Mesendoderm (in vitro differentiated cells): ENCODE measurements at regions not wholly inside any gene's neighbourhood (a gene's known extent, or its start where the extent isn't known, plus 50 kb on each side); places are given as distances from the start of the nearest gene placed in this dataset.

ENCODE experiments used
- DNase-seq: peaks from one replicate; pipeline ENCODE4 v3.0.0; 2013
- H2AK5ac ChIP-seq: 2 replicates; pipeline ENCODE4 v1.6.1; 2013; ENCODE audit warnings: low read length, inconsistent platforms
- H2BK120ac ChIP-seq: 2 replicates; pipeline ENCODE4 v1.6.1; 2013; ENCODE audit warnings: low read depth, mild to moderate bottlenecking, low read length, moderate library complexity, mixed read lengths
- H2BK15ac ChIP-seq: replicated peaks from 2 replicates; pipeline ENCODE4 v1.6.1; 2013; ENCODE audit warnings: low read depth, mild to moderate bottlenecking, moderate library complexity
- H2BK5ac ChIP-seq: 2 replicates; pipeline ENCODE4 v1.6.1; 2013; ENCODE audit warnings: low read length, inconsistent platforms
- H3K18ac ChIP-seq: 2 replicates; pipeline ENCODE4 v1.6.1; 2013; ENCODE audit warnings: mild to moderate bottlenecking, low read length, mixed read lengths
- H3K23ac ChIP-seq: one replicate; pipeline ENCODE4 v1.6.1; 2013; ENCODE audit warnings: low read length
- H3K27ac ChIP-seq: 2 replicates; pipeline ENCODE4 v1.5.1; 2013; ENCODE audit warnings: low read depth, mild to moderate bottlenecking, inconsistent platforms, low read length, moderate library complexity
- H3K27me3 ChIP-seq: 2 replicates; pipeline ENCODE4 v1.6.1; 2013; ENCODE audit warnings: low read length, control low read depth, mild to moderate bottlenecking, inconsistent platforms; ENCODE audit not compliant: insufficient read depth, poor library complexity
- H3K36me3 ChIP-seq: 2 replicates; pipeline ENCODE4 v1.6.1; 2013; ENCODE audit warnings: low read length, inconsistent platforms; ENCODE audit not compliant: control insufficient read depth, insufficient read depth
- H3K4ac ChIP-seq: one replicate; pipeline ENCODE4 v1.6.1; 2013; ENCODE audit warnings: low read depth, mild to moderate bottlenecking, low read length, moderate library complexity
- H3K4me1 ChIP-seq: 2 replicates; pipeline ENCODE4 v1.6.1; 2013; ENCODE audit warnings: low read depth, low read length, inconsistent platforms; ENCODE audit not compliant: control insufficient read depth
- H3K4me2 ChIP-seq: 2 replicates; pipeline ENCODE4 v1.6.1; 2013; ENCODE audit warnings: low read length
- H3K4me3 ChIP-seq: 2 replicates; pipeline ENCODE4 v1.5.1; 2013; ENCODE audit warnings: mild to moderate bottlenecking, low read length
- H3K56ac ChIP-seq: one replicate; pipeline ENCODE4 v1.6.1; 2013; ENCODE audit warnings: low read length
- H3K79me1 ChIP-seq: 2 replicates; pipeline ENCODE4 v1.6.1; 2013; ENCODE audit warnings: low read length, inconsistent platforms
- H3K79me2 ChIP-seq: 2 replicates; pipeline ENCODE4 v1.6.1; 2013; ENCODE audit warnings: mild to moderate bottlenecking, low read length; ENCODE audit not compliant: control insufficient read depth, insufficient read depth
- H3K9ac ChIP-seq: 2 replicates; pipeline ENCODE4 v1.6.1; 2013; ENCODE audit warnings: low read length, inconsistent platforms
- H4K5ac ChIP-seq: one replicate; pipeline ENCODE4 v1.6.1; 2013; ENCODE audit warnings: low read length
- H4K8ac ChIP-seq: one replicate; pipeline ENCODE4 v1.6.1; 2013; ENCODE audit warnings: low read depth, mild to moderate bottlenecking, control low read depth, low read length, moderate library complexity
- WGBS: extraction: QIAGEN DNeasy Blood & Tissue Kit; methylation state at CpG from one replicate; pipeline ENCODE4 v1.1.7; 2013; ENCODE audit warnings: low lambda C conversion rate, missing lambda C conversion rate; ENCODE audit not compliant: insufficient coverage; ENCODE audit errors: extremely low coverage; 5-methylcytosine and 5-hydroxymethylcytosine counted together

DNA sequence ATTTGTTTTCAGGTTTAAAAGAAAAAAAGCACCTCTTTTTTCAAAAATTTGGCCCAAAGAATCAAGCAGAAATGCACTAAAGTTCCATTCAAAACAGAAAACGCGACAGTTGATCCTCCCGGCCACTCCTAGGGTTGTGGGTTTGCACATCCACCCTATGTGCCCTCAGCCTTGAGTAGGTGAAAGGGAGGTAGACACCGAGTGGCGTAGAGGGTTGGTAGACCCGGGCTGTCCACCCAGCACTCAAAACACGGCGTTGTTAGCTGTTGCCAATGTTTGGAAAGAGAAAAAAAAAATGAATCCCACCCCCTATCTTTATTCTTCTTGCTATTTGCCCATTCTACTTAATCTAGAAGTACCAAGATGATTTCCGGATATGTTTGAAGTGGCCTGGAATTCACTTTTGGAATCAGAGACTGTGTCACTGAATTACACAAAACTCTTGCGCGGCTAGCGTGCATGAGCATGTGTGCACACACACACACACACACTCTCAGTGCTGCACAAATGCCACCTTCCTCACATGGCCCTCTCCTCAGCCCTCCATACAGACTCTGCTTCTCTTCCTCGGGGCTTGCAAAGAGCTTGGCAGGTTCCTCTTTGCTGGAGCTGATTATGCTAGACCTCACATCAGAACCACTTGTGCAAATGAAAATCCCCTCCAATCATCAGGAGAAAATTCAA lies 110.2 kb upstream of the HAND1 start:
- Histone ChIP-seq H3K27ac (no peak overlapping the region), H3K4ac (no peak overlapping the region), H3K4me3 (no peak overlapping the region), H2BK15ac (no peak overlapping the region), H3K79me2 (no peaks in the 10 kb centered on the region), H2BK5ac (no peak overlapping the region), H3K56ac (no peak overlapping the region), H3K4me1 (no peaks in the 10 kb centered on the region), H4K8ac (no peak overlapping the region), H3K36me3 (no peaks in the 10 kb centered on the region), H3K27me3 (no peaks in the 10 kb centered on the region), H3K4me2 (no peak overlapping the region), H4K5ac (no peak overlapping the region), H3K23ac (no peak overlapping the region), H2AK5ac (no peak overlapping the region), H2BK120ac (no peak overlapping the region), H3K9ac (no peak overlapping the region), H3K18ac (no peak overlapping the region), H3K79me1 (no peaks in the 10 kb centered on the region)
- WGBS, result no CpG with 5 or more reads among the region's 13 CpGs
- no peak for DNase-seq

DNA sequence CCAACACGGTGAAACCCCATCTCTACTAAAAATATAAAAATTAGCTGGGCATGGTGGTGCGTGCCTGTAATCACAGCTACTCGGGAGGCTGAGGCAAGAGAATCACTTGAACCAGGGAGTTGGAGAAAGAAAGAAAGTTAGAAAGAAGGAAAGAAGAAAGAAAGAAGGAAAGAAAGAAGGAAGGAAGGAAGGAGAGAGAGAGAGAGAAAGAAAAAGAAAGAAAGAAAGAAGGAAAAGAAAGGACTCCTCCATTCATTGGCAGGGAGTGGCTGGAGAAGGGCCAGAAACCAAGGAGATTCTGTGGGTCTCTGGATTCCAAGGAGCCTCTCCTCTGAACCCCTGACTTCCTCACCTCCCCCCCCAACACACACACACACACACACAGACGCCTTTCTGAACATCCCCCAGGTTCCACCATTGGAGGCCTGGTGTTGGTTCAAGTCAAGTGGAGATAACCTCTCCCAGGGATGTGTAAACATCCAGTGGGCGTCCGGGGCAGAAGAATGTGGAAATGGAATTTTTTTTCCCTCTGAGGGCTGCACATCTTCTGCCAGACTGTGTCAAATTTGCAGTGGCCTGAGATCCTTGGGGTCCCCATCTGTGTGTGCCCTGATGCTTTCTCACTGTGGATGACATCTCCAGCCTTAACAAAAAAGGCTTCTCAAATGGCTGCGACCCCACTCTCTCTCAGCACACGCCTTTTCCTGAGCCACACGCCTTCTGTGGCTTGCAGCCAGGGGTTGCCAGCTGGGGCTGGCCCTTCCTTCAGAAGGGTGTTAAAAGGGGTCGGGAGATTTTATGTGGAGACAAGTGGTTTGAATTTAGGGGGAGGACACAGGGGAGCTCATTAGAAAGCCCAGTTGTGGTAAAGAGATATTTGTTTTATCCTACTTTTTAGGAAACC lies 109.3 kb upstream of the HAND1 start:
- no peaks in the 10 kb centered on the region for H3K36me3 ChIP-seq
- H2BK5ac ChIP-seq, result no peak overlapping the region
- H3K4ac ChIP-seq, result no peak overlapping the region
- no peak overlapping the region for H4K8ac ChIP-seq
- H2BK120ac ChIP-seq, result no peak overlapping the region
- no peak overlapping the region for H2BK15ac ChIP-seq
- no peak for DNase-seq
- no peak overlapping the region for H3K9ac ChIP-seq
- H3K4me3 ChIP-seq, result no peak overlapping the region
- no peaks in the 10 kb centered on the region for H3K4me1 ChIP-seq
- WGBS, result no CpG with 5 or more reads among the region's 10 CpGs
- H3K27ac ChIP-seq, result no peak overlapping the region
- H4K5ac ChIP-seq, result no peak overlapping the region
- peak overlapping the region; percentile 10 for H3K56ac ChIP-seq
- H2AK5ac ChIP-seq, result no peak overlapping the region
- no peaks in the 10 kb centered on the region for H3K79me2 ChIP-seq
- H3K4me2 ChIP-seq, result no peak overlapping the region
- H3K27me3 ChIP-seq, result no peaks in the 10 kb centered on the region
- no peak overlapping the region for H3K23ac ChIP-seq
- no peak overlapping the region for H3K18ac ChIP-seq
- no peaks in the 10 kb centered on the region for H3K79me1 ChIP-seq

DNA sequence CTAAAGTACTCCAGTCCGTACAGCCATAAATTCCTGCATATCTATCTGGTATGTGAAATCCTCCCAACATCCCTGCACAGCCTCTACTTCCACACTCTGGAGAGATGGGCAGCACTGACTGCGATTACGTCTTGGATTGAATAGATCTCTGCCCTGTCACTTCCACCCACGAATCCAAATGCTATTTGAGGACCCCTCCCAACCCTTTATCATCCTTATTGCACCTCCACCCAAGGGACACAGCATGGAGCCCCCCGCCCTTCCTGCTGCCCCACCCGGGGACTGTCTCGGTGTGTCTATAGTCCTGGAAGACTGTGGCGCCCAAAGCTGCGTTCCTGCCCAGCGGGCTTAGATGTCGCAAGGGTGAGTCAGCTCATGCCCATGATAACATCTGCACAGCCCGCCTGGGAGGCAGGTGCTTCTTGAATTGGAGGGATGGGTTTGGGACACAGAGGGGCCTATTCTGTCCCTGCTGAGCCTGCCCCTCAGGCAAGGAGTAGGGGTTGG lies 105.7 kb upstream of the HAND1 start:
- Histone ChIP-seq H3K4me1 (no peaks in the 10 kb centered on the region), H3K23ac (no peak overlapping the region), H3K4me2 (no peak overlapping the region), H2BK120ac (no peak overlapping the region), H3K18ac (no peak overlapping the region), H4K8ac (no peak overlapping the region), H3K56ac (no peak overlapping the region), H3K79me1 (no peaks in the 10 kb centered on the region), H3K27me3 (no peaks in the 10 kb centered on the region), H2AK5ac (no peak overlapping the region), H2BK5ac (no peak overlapping the region), H3K9ac (no peak overlapping the region), H3K36me3 (no peaks in the 10 kb centered on the region), H4K5ac (no peak overlapping the region), H2BK15ac (no peak overlapping the region), H3K4ac (no peak overlapping the region), H3K4me3 (no peak overlapping the region), H3K79me2 (no peaks in the 10 kb centered on the region), H3K27ac (no peak overlapping the region)
- no CpG with 5 or more reads among the region's 12 CpGs for WGBS
- DNase-seq, result peak; percentile 44

DNA sequence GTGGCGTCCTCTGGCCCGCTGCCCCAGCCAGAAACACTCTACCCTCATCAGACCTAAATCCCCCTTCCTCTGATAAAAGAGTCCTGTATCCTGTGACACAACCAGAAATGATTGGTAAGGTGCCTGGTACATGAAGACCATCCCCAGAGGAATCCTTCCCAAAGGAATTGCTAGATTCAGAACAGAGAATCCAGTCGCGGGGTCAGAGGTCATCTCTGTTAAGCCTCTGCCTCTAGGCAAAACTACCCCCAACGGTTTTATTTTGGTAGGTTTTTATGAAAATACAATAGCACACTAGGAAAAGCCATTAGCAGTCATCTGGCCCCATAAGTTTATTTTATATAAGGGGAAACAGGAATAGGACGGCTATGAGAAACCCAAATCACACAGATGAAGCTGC lies 102.4 kb upstream of the HAND1 start:
- Histone ChIP-seq H2BK5ac (no peak overlapping the region), H4K5ac (no peak overlapping the region)

DNA sequence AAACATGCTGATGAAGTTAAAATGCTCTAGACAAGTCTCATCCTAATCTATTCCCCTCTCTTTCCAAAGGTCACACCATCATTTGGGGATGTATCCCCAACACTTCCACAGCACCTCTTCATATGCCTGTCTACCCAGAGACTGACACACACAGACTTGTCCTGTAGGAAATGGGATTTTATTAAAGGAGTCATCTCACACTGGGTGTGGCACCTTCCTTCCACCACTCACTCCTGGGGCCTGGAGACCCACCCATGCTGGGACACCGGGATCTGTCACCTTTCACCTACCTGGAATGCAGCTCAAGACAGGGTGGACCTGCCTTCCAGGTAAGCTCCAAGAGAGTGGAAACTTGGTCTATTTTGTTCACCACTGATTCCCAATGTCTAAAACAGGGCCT lies 99.4 kb upstream of the HAND1 start:
- Histone ChIP-seq H3K79me1 (no peaks in the 10 kb centered on the region), H3K4ac (no peak overlapping the region), H3K23ac (no peak overlapping the region), H3K27me3 (no peaks in the 10 kb centered on the region), H3K4me3 (no peak overlapping the region), H3K56ac (no peak overlapping the region), H2BK5ac (no peak overlapping the region), H3K27ac (no peak overlapping the region), H3K4me2 (no peak overlapping the region), H3K4me1 (peaks cover 2% of the 10 kb centered on the region), H3K9ac (no peak overlapping the region), H4K8ac (no peak overlapping the region), H2AK5ac (peak overlapping the region; percentile 38), H3K36me3 (no peaks in the 10 kb centered on the region), H3K79me2 (no peaks in the 10 kb centered on the region), H2BK15ac (no peak overlapping the region), H4K5ac (no peak overlapping the region), H3K18ac (no peak overlapping the region), H2BK120ac (no peak overlapping the region)
- DNase-seq, result no peak
- WGBS, result no CpG with 5 or more reads among the region's 1 CpG

More for the DNA sequence above, 102.4 kb upstream of the HAND1 start:
- Histone ChIP-seq H3K79me2 (no peaks in the 10 kb centered on the region), H3K4me3 (no peak overlapping the region), H3K27me3 (no peaks in the 10 kb centered on the region), H3K56ac (no peak overlapping the region), H3K23ac (no peak overlapping the region), H2BK120ac (no peak overlapping the region), H2AK5ac (no peak overlapping the region), H3K4me1 (peaks cover 2% of the 10 kb centered on the region), H4K8ac (no peak overlapping the region), H3K18ac (no peak overlapping the region), H3K4me2 (no peak overlapping the region), H3K4ac (no peak overlapping the region), H2BK15ac (no peak overlapping the region), H3K79me1 (no peaks in the 10 kb centered on the region), H3K36me3 (no peaks in the 10 kb centered on the region), H3K27ac (no peak overlapping the region), H3K9ac (no peak overlapping the region)
- no CpG with 5 or more reads among the region's 6 CpGs for WGBS
- no peak for DNase-seq
